MM.1S (cell line): ENCODE measurements at regions not wholly inside any gene's neighbourhood (a gene's known extent, or its start where the extent isn't known, plus 50 kb on each side); places are given as distances from the start of the nearest gene placed in this dataset.

Source experiments
- DNase-seq: peaks from one replicate; pipeline ENCODE4 v3.0.0-alpha.2; 2015
- H2AFZ ChIP-seq: fragments of 300-600 bp; sonication (generic); 2 replicates; pipeline ENCODE4 v1.6.0; 2016; ENCODE audit warnings: antibody characterized with exemption, low read length
- H3F3A ChIP-seq: fragments of 300-600 bp; sonication (generic); 2 replicates; pipeline ENCODE4 v1.6.1; 2016; ENCODE audit warnings: mild to moderate bottlenecking, antibody characterized with exemption, low read length, moderate library complexity, mixed read lengths; ENCODE audit not compliant: insufficient read depth
- H3K27ac ChIP-seq: fragments of 300-600 bp; sonication (generic); 2 replicates; pipeline ENCODE4 v1.5.1; 2016; ENCODE audit warnings: mild to moderate bottlenecking, low read length
- H3K27me3 ChIP-seq: fragments of 300-600 bp; sonication (generic); replicated peaks from 2 replicates; pipeline ENCODE4 v1.6.0; 2016; ENCODE audit warnings: low read length; ENCODE audit not compliant: insufficient read depth
- H3K36me3 ChIP-seq: fragments of 300-600 bp; sonication (generic); replicated peaks from 2 replicates; pipeline ENCODE4 v1.6.1; 2016; ENCODE audit warnings: mild to moderate bottlenecking, low read length, mixed read lengths; ENCODE audit not compliant: insufficient read depth
- H3K4me1 ChIP-seq: fragments of 300-600 bp; sonication (generic); 2 replicates; pipeline ENCODE4 v1.6.1; 2016; ENCODE audit warnings: low read length, mixed read lengths
- H3K4me2 ChIP-seq: fragments of 300-600 bp; sonication (generic); 2 replicates; pipeline ENCODE4 v1.6.0; 2016; ENCODE audit warnings: low read depth, low read length
- H3K4me3 ChIP-seq: fragments of 300-600 bp; sonication (generic); 2 replicates; pipeline ENCODE4 v1.5.1; 2016; ENCODE audit warnings: low read length, mixed read lengths
- H3K79me2 ChIP-seq: fragments of 300-600 bp; sonication (generic); 2 replicates; pipeline ENCODE4 v1.6.1; 2016; ENCODE audit warnings: mixed run types, low read length, mixed read lengths
- H3K9ac ChIP-seq: fragments of 300-600 bp; sonication (generic); 2 replicates; pipeline ENCODE4 v1.6.1; 2016; ENCODE audit warnings: low read length, mixed read lengths
- H3K9me2 ChIP-seq: fragments of 300-600 bp; sonication (generic); replicated peaks from 2 replicates; pipeline ENCODE4 v1.6.1; 2016; ENCODE audit warnings: mild to moderate bottlenecking, low read length, mixed read lengths; ENCODE audit not compliant: insufficient read depth
- H3K9me3 ChIP-seq: fragments of 300-600 bp; sonication (generic); replicated peaks from 2 replicates; pipeline ENCODE4 v1.6.1; 2016; ENCODE audit warnings: mild to moderate bottlenecking, low read length, mixed read lengths; ENCODE audit not compliant: insufficient read depth
- H4K20me1 ChIP-seq: fragments of 300-600 bp; sonication (generic); 2 replicates; pipeline ENCODE4 v1.6.1; 2016; ENCODE audit warnings: mild to moderate bottlenecking, low read length, moderate library complexity, mixed read lengths; ENCODE audit not compliant: insufficient read depth
- CTCF ChIP-seq: fragments of 300-600 bp; sonication (generic); IDR thresholded peaks from 2 replicates; pipeline ENCODE4 v1.5.1; 2016; ENCODE audit warnings: antibody characterized with exemption, low read length, mixed read lengths
- EZH2 ChIP-seq: fragments of 300-600 bp; sonication (generic); optimal IDR thresholded peaks from 2 replicates; pipeline ENCODE3; 2017; ENCODE audit warnings: low read depth, mild to moderate bottlenecking, antibody characterized with exemption, low read length, mixed read lengths
- EZH2phosphoT487 ChIP-seq: fragments of 300-600 bp; sonication (generic); IDR thresholded peaks from 2 replicates; pipeline ENCODE4 v1.6.1; 2018; ENCODE audit warnings: antibody characterized with exemption, low read length

GRCh38 chr13:82947191-82947621 lies 935.1 kb downstream of the SLITRK1 start:
- no peak overlapping the region for H3K9ac ChIP-seq
- no peaks in the 10 kb centered on the region for H3F3A ChIP-seq
- H4K20me1 ChIP-seq, result no peaks in the 10 kb centered on the region
- H2AFZ ChIP-seq, result no peak overlapping the region
- no peak for TF ChIP-seq EZH2
- TF ChIP-seq EZH2phosphoT487, result no peak
- no peaks in the 10 kb centered on the region for H3K9me2 ChIP-seq
- H3K4me1 ChIP-seq, result no peaks in the 10 kb centered on the region
- H3K4me3 ChIP-seq, result no peak overlapping the region
- H3K4me2 ChIP-seq, result no peak overlapping the region
- no peaks in the 10 kb centered on the region for H3K27me3 ChIP-seq
- H3K27ac ChIP-seq, result no peak overlapping the region
- H3K36me3 ChIP-seq, result no peaks in the 10 kb centered on the region
- no peak for DNase-seq
- no peaks in the 10 kb centered on the region for H3K79me2 ChIP-seq
- H3K9me3 ChIP-seq, result no peaks in the 10 kb centered on the region

GRCh38 chr13:82938644-82939043 lies 943.6 kb downstream of the SLITRK1 start:
- H3K27ac ChIP-seq, result no peak overlapping the region
- no peaks in the 10 kb centered on the region for H3K79me2 ChIP-seq
- H3K9ac ChIP-seq, result no peak overlapping the region
- no peak for DNase-seq
- H4K20me1 ChIP-seq, result no peaks in the 10 kb centered on the region
- H3K4me2 ChIP-seq, result no peak overlapping the region
- no peaks in the 10 kb centered on the region for H3K36me3 ChIP-seq
- no peak overlapping the region for H3K4me3 ChIP-seq
- H3K9me3 ChIP-seq, result no peaks in the 10 kb centered on the region
- no peaks in the 10 kb centered on the region for H3K9me2 ChIP-seq
- no peaks in the 10 kb centered on the region for H3K27me3 ChIP-seq
- no peaks in the 10 kb centered on the region for H3F3A ChIP-seq
- no peaks in the 10 kb centered on the region for H3K4me1 ChIP-seq
- no peak for TF ChIP-seq EZH2
- no peak for TF ChIP-seq CTCF
- no peak for TF ChIP-seq EZH2phosphoT487
- no peak overlapping the region for H2AFZ ChIP-seq

GRCh38 chr13:82934000-82934399 lies 948.3 kb downstream of the SLITRK1 start:
- H3F3A ChIP-seq, result no peaks in the 10 kb centered on the region
- no peaks in the 10 kb centered on the region for H3K36me3 ChIP-seq
- H4K20me1 ChIP-seq, result no peaks in the 10 kb centered on the region
- no peak overlapping the region for H2AFZ ChIP-seq
- H3K4me3 ChIP-seq, result no peak overlapping the region
- no peaks in the 10 kb centered on the region for H3K9me3 ChIP-seq
- H3K9ac ChIP-seq, result no peak overlapping the region
- H3K27me3 ChIP-seq, result no peaks in the 10 kb centered on the region
- H3K9me2 ChIP-seq, result no peaks in the 10 kb centered on the region
- H3K79me2 ChIP-seq, result no peaks in the 10 kb centered on the region
- no peak for DNase-seq
- TF ChIP-seq EZH2, result no peak
- TF ChIP-seq EZH2phosphoT487, result no peak
- no peak for TF ChIP-seq CTCF
- no peak overlapping the region for H3K27ac ChIP-seq
- no peaks in the 10 kb centered on the region for H3K4me1 ChIP-seq
- H3K4me2 ChIP-seq, result no peak overlapping the region

- H3K4me3 ChIP-seq, result no peak overlapping the region
- no peak overlapping the region for H2AFZ ChIP-seq
- DNase-seq, result no peak
- no peaks in the 10 kb centered on the region for H3K27me3 ChIP-seq
- no peak overlapping the region for H3K9ac ChIP-seq
- H3K4me2 ChIP-seq, result no peak overlapping the region
- no peaks in the 10 kb centered on the region for H3K4me1 ChIP-seq
- no peaks in the 10 kb centered on the region for H4K20me1 ChIP-seq
- H3K79me2 ChIP-seq, result no peaks in the 10 kb centered on the region
- no peaks in the 10 kb centered on the region for H3K36me3 ChIP-seq
- no peaks in the 10 kb centered on the region for H3K9me2 ChIP-seq
- no peaks in the 10 kb centered on the region for H3K9me3 ChIP-seq
- H3F3A ChIP-seq, result no peaks in the 10 kb centered on the region
- H3K27ac ChIP-seq, result no peak overlapping the region
- TF ChIP-seq EZH2 (no peak), EZH2phosphoT487 (no peak), CTCF (no peak)
Observed at GRCh38 chr13:82925114-82925513, 957.2 kb downstream of the SLITRK1 start.
